M059J (cell line): ENCODE measurements at regions not wholly inside any gene's neighbourhood (a gene's known extent, or its start where the extent isn't known, plus 50 kb on each side); places are given as distances from the start of the nearest gene placed in this dataset.

ENCODE experiments used
- DNase-seq: peaks from one replicate; pipeline ENCODE4 v3.0.0-alpha.2; 2012; ENCODE audit warnings: low read depth

DNA sequence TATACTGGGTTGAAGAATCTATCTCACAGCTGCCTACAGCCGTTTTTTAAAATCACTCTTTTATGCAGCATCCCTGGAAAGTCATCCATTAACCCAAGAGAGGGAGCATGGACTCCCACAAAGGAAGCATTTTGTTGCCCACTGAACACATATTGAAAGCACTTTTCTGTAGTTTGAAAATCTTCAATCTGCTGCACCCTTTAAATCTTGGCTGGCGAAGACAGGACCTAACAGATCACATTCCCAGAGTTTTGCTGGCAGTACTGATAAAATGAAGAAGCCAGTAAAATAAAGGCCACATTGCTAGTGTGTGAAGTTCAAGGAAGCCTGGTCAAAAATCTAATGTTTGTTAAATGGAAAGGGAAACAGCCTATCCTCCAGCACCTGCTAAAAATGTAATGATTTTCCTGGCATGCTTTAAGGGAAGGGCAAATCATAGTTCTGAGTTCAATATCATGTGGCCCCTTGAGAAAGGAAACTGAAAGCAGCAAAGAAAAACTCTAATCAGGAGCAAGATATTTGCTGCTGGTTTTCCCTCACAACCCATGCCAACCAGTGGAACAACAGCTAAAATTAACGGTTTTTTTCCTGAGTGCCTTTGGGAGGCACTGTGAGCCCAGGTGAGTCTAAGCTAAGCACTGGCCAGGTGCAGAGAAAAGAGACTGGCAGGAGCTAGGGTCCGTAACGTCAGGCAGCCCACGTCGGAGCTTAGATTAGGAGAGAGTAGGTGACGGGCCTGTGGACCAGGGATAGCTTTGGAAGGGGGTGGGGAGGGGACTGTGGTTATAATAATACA lies 97.9 kb upstream of the PALS2 start:
- DNase-seq: no peak

DNA sequence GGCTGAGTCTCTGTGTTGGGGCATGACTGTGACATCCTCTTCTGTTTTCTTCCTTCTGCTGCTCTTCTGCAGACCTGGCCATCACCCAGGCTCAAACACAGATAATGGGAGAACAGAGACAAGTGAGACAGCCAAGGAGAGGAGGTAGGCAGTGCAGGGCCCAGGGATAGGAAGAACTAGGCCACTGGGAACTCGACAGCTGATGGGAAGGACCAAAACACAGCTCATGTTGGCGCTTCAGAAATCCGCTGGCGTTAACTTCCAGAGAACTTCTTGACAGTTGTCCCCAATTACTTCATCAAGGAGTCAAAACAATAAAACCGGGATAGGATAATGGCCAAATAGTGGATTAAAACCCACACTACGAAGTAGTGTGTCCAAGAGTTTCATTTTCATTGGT lies 97.0 kb upstream of the PALS2 start:
- no peak for DNase-seq

DNA sequence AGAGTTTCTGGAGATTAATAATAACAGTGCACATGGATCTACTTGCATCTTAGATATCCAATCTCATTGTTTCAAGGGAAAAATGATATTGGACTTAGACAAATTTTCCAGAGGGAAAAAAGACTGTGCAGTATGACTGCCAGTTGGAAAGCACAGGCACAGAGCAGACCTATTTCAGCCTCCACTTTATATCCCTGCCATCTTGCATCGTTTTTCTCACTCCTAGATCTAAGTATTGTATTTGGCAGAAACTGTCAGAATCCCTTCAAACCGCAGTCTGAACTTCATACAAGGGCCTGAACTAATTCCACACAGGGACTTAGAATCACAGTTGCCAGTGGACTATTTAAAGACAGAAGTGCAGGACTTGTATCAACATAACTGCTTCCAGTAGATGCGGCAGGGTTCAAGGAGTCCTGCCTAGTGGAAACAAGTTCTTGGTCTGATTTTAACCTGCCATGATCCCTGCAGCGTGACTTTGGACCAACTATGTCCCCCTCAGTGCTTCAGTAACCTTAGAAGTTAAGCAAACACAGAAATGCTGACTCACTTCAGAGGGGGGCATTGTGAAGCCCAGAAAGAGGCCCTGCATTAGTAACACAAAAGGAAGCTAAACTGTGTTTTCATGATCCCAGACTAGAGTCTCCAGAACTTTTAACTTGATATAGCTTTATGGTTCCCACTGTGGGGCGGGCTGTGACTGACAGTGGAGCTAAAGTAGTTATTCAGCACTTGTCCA lies 95.7 kb upstream of the PALS2 start:
- DNase-seq: peak; percentile 86

DNA sequence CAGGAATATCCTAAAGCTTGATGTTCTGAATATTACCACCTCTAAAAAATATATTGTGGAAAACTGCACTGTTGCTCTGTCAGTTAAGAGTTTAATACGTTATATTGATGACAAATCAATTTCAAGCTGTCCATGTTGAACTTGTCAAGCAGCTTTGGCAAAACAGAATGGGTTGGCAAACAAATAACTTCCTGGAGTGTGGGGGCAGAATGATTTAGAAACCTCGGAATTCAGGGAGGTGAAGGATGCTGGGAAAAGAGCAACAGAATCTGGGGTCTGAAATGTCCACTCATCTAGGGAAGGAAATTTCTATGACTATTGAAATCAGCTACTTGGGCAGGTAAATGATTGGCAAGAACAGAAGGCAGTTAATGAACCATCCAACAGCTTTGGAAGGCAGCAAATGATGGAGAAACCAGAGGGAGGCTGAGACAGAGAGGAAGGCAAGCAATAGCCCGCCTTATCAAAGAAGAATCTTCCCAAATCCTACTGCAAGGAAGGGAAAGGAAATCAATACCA lies 95.1 kb upstream of the PALS2 start:
- DNase-seq: no peak

DNA sequence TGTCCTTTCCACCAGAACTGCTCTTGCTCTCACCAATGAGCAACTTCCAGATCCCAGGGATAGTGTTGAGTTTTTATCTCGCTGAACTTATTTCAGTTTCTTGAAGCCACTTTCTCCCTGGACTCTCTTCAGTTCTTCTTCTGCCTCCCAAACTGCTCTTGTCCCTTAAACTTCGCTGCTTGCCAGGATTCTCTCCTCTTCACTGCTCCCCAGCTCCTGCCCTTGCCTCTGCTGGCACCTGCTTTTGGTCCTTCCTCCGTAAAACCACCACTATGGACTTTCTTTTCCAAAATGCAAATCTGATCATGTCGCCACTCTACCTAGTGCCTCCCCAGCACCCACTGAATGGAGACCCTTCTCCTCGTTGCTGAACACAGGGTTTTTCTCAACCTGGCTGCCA lies 92.8 kb upstream of the PALS2 start:
- DNase-seq: no peak

DNA sequence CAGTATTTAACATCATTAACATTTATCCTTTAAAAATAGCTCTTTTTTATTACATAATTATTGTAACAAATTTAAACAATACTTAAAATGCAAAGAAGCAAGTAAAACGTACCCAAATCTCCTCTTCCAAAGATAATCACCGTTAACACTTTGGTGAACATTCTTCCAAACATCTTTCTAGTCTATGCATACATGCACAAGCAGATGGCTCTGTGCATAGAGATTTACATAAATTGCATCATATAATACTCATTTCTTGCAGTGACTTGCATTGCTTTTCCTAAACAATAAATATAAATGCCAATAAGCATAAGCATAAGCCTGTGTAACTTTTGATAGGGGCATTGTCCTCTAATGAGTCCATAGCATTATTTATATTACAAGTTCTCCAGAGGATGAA lies 89.4 kb upstream of the PALS2 start:
- no peak for DNase-seq

DNA sequence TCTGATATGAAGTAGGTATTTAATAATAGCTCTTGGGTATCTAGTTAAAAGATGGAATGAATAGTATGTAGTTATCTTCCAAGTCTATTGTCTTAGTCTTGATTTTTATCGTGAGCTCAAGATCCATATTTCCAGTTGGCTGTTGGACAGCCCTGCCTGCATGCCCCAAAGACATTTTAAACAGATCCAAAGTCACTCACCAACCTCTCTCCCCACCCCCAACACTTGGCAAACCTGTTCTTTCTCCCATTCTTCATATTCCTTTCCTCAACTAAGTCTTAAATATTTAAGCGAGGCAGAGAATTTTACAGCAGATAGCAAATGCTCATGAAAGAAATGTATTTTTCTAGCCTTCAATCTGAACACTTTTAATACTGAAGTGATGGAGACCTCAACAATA lies 80.7 kb upstream of the PALS2 start:
- DNase-seq: no peak

DNA sequence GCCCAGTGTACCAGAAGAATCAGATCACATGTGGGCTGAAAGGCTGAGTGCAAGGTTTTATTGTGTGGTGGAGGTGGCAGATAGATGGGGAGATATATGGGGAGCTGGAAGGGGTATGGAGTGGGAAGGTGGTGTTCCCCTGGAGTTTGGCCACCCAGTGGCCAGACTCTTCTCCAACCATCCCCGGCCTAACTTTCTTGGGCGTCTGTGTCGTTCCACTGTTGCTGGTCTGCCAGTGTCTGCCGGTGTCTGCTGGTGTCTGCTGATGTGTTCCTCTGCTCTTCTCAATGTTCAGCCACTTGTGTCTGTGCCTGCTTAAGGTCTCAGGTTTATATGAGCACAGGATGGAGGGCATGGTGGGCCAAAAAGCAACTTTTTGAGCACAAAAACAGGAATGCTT lies 78.4 kb upstream of the PALS2 start:
- no peak for DNase-seq

DNA sequence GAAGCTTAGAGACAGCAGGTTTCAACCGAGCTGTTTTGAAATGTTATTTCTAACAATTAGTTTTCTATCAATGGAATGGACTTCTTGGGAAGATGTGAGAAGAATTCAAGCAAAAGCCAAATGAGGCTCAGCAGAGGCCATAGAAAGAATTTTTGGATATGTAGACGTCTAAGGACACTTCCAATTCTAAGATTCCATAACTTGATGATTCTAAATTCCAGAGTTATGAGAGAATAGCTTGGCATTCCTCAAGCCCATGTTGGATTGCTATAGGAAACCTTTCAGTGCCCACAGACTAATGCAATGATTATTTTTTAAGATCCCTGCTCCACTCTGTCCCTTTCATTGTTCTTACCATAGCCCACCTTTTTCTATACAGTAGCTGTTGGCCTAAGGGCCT lies 77.2 kb upstream of the PALS2 start:
- no peak for DNase-seq

DNA sequence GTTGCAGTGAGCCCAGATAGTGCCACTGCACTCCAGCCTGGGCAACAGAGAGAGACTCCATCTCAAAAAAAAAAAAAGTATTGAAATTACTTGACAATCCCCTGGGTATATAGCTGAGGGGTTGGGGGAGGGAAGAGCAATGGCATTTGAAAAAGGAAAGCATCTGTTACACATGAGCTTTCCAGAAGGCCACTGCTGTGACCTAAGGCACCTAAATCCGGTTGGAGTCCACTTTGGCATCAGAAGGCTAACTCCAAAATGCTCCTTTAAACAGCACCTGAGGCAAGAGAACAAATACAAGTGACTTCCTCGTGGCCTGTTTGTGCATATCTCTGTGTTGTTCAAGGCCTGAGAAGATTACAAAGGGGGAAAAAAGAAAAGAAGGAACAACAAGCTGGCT lies 74.8 kb upstream of the PALS2 start:
- DNase-seq: no peak

DNA sequence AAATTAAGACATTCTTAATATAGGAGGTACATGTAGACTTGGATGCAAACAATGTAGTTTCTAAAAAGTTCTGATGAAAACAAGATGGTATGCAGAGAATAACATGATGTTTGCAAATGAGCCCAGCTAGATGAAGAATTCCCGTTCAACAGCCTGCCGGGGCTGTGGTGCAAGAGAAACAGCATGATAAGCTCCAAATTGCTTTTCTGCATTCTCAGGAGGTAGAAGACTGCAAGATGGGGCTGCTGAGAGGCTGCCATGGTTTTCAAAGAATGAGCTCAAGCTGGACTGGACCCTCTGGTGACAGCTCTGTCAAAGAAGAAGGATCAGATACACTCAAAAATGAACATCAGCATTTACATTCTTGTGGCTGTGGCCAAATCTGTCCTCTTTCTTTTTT lies 73.4 kb upstream of the PALS2 start:
- DNase-seq: no peak

DNA sequence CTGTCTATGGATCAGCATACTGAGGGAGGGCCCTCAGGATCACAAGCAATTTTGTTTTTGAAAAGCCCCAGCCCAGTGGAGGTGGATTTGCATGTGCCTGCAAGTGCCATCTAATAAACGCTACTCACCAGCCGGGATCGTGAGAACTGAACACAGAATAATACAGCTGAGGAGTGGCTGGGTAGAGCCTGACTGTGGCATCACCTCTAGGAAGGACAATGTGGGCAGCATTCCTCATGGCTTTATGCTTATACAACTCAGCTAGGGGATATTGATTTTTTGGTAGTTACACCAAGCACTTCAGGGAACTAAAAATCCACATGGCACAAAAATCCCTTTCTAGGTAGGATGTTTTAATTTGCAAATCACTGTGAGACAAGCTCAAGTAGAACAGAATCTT lies 72.7 kb upstream of the PALS2 start:
- DNase-seq: no peak

DNA sequence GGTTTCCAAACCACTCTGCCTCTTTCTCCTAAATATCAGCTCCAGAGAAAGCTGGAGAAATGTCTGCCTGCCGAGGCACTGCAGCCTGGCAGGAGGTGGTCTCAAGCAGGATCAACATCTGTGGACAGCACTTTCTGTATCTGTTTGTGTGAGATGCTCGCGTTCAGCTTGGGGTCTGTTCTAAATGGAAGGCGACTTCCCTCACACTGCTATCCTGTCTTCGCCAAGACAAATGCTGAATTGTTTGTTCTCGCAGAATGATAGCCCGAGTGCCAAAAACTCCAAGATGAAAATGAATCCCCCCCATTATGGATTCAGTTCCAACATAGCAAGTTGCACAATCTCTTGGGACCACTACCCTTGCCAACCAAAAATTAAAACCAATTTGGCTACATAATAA lies 72.2 kb upstream of the PALS2 start:
- DNase-seq: no peak

DNA sequence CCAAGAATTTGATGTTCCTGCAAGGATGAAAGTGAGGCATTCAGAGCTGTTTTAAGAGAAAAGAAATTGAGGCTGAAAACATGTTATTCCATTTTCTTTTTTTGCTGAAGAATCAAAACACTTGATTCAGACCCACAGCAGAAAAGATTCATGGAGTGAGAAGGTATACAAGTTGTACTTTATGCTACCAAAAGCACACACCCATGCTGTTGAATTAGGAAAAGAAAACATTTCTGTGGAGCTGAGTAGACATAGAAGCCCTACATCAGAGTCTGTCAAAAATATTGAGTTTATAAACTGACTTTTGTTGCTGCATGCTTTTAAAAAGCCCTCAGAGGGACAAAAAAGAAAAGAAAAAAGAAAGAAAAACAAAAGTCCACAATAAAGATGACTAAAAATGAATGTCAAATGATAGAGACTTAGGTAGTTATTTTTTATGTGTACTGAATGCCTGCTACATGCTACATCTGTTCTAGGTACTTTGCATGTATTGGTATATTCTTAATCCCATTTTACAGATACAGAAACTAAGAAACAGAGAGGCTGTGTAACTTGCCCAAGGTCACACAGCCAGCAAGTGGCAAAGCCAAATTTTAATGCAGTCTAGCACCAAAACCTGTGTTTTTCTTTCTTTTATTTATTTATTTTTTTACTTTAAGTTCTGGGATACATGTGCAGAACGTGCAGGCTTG lies 71.7 kb upstream of the PALS2 start:
- DNase-seq: no peak

DNA sequence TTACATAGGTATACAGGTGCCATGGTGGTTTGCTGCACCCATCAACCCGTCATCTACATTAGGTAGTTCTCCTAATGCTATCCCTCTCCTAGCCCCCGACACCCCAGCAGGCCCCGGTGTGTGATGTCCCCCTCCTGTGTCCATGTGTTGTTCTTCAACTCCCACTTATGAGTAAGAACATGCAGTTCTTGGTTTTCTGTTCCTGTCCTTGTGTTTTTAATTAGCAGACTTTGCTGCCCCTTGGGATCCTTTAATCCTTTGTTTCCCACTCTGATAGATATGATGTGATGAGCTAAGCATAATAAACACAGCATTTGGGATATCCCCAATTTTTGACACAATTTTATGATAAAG lies 71.1 kb upstream of the PALS2 start:
- DNase-seq: no peak

DNA sequence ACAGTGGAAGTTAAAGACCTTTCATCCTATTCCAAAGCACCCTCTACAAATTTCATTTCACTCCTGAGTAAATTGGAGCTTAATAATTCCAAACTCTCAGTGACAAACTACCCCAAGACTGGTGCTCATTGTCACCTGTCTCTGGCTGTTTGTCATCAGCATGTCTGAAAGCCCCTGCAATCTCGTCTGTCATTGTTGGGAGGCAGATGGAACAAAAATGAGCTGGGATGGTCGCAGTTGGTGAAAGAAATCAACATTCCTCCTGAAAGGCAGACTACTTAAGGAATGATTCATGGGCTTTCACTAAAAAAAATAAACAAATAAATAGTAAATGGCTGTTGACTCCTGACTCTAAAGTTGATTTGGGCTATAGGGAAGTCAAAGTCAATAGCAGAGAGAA lies 69.7 kb upstream of the PALS2 start:
- DNase-seq: peak; percentile 2

DNA sequence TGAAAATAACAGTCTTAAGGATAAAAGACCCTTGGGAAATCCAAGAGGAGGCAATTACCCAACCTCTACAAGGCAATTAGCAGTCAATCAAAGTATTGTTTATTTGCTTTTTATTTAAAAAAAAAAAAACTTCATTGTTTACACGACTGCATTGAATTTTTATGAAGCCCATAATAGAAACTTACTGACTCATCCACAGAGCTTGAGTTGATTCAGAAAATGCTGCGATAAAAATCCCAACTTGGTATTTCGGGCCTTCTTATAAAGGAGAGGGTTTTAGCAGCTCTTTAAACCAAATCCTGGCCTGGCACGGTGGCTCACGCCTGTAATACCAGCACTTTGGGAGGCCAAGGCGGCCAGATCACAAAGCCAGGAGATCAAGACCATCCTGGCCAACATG lies 69.2 kb upstream of the PALS2 start:
- peak; percentile 15 for DNase-seq

DNA sequence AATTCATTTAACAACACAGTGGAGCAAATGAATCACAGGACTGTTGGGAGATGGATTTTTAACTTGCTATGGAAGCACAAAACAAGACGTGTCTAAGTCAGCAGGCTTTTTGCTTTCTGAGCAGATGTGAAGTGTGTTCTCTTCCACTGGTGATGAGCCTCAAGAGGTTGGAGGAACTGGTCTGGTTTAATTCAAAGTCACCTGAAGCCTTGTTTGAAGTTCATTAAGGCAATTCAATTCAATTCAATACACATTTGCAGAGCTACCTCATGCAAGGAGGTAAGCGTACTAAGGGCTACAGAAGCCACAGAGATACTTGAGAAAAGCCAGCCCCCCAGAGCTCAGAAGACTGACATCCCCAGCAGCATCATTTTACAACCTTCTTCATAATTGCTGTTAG lies 68.4 kb upstream of the PALS2 start:
- no peak for DNase-seq

DNA sequence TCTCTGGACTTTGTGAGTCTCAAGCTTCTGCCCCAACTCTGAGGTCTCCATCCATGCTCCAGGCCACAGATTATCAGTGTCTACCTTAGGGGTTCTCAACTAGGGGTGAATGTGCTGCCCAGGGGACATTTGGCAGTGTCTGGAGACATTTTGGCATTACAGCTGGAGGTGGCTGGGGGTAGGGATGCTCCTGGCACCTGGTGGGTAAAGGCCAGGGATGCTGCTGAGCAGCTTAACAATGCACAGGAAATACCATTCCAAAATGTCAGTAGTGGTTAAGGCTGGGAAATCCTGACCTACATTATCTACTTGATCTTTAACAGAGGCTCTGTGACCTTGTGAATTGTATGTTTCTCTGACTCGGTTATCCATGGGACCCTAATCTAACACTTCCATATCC lies 67.3 kb upstream of the PALS2 start:
- DNase-seq: no peak

DNA sequence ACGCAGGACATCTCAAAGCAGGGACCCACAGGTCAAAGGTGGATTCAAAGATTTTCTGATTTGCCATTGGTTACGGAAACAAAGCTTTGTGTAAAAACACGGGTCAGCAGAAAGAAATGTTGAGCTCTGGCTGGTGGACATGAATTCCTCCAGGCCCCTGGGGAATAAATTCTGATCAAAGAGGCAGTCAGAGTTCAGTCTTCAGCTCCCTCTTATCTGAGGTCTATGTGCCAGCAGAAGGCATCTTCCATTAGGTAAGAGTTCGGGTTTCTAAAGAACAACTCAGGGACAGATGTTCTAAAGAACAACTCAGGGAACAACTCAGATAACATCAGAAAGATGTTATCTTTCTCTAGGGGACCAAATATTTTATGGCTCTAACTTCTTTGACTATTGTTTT lies 64.9 kb upstream of the PALS2 start:
- DNase-seq: no peak

DNA sequence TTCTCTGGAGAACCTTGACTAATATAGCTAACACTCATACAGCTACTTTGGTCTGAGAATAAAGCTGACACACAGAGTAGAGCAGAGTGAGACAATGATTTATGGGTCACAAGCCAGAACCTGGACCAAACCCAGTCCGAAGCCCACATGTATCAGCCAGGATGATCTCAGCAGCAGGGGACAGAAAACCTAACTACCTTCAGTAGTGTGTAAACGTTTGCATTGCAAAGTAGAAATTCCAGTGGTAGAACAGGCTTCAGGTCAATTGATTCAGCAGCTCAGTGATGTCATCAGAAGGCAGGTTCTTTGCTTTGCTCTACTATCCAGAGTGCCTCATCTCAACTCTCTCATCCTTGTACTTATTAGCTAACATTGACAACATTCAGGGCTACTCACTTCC lies 62.5 kb upstream of the PALS2 start:
- DNase-seq: no peak

DNA sequence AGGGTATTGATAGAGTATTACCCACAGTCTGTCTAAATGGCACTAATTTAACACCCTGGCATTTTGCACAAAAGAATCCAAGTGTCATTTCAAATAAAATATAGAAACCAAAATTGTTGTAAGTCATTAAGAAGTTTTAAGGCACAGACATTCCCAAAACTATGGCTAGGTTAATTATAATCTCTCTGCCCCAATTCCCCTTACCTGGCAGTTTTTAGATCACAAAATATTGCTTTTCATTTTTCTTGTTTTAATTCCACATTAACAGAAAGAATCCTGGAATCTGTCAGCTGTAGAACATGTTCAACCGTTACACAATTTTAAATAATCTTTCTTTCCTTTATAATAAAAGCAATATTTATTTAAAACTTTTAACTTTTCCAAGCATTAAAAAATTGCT lies 56.1 kb upstream of the PALS2 start:
- no peak for DNase-seq
